IMR-90 (cell line): ENCODE measurements at regions not wholly inside any gene's neighbourhood (a gene's known extent, or its start where the extent isn't known, plus 50 kb on each side); places are given as distances from the start of the nearest gene placed in this dataset.

Experiments
- ATAC-seq: fragments of 200-7000 bp; cut with Tn5 transposase; 2 replicates; pipeline ENCODE4 v1.9.1; 2020; ENCODE audit warnings: low read depth, mild to moderate bottlenecking, moderate library complexity
- BruUV-seq: library from RNA; stranded (reverse); fragments of 400-500 nt; replicated peaks from 2 replicates; lab custom pipeline; 2021; lab: Mats Ljungman, UMichigan
- CTCF ChIA-PET: fragments of 300-600 bp; formaldehyde crosslinking; extraction: SDS; loops from one replicate; lab custom pipeline; 2021; ENCODE audit warnings: antibody characterized with exemption; lab: Yijun Ruan, JAX
- POLR2A ChIA-PET: fragments of 300-600 bp; sonication (Branson Sonifier 250); formaldehyde crosslinking; loops from one replicate; lab custom pipeline; 2022; ENCODE audit warnings: antibody characterized with exemption; ENCODE audit not compliant: unreplicated experiment; lab: Charles Lee
- DNase-seq: peaks from one replicate; pipeline ENCODE4 v3.0.0; 2013
- H2AFZ ChIP-seq: replicated peaks from 2 replicates; pipeline ENCODE3; 2013; ENCODE audit warnings: low read length, mild to moderate bottlenecking; ENCODE audit not compliant: poor library complexity
- H2AK5ac ChIP-seq: 2 replicates; pipeline ENCODE4 v1.6.1; 2013; ENCODE audit warnings: low read depth, low read length, inconsistent platforms
- H2AK9ac ChIP-seq: replicated peaks from 2 replicates; pipeline ENCODE3; 2013; ENCODE audit warnings: mild to moderate bottlenecking, low read depth, low read length, moderate library complexity; ENCODE audit not compliant: poor library complexity
- H2BK120ac ChIP-seq: 2 replicates; pipeline ENCODE4 v1.6.1; 2013; ENCODE audit warnings: low read depth, low read length, inconsistent platforms
- H2BK15ac ChIP-seq: 3 replicates; pipeline ENCODE4 v1.6.1; 2013; ENCODE audit warnings: low read depth, low read length, inconsistent platforms
- H2BK20ac ChIP-seq: 2 replicates; pipeline ENCODE4 v1.6.1; 2013; ENCODE audit warnings: low read depth, mild to moderate bottlenecking, inconsistent platforms, low read length, moderate library complexity
- H2BK5ac ChIP-seq: 2 replicates; pipeline ENCODE4 v1.6.1; 2013; ENCODE audit warnings: mild to moderate bottlenecking, low read depth, low read length, inconsistent platforms; ENCODE audit not compliant: poor library complexity, severe bottlenecking
- H3K14ac ChIP-seq: replicated peaks from 2 replicates; pipeline ENCODE4 v1.6.1; 2013; ENCODE audit warnings: low read depth, low read length, inconsistent platforms
- H3K18ac ChIP-seq: 2 replicates; pipeline ENCODE4 v1.6.1; 2013; ENCODE audit warnings: low read depth, low read length, control low read depth
- H3K23ac ChIP-seq: 2 replicates; pipeline ENCODE4 v1.6.1; 2013; ENCODE audit warnings: low read depth, low read length, inconsistent platforms
- H3K27ac ChIP-seq: 2 replicates; pipeline ENCODE4 v1.5.1; 2013; ENCODE audit warnings: mild to moderate bottlenecking, control low read depth, low read length; ENCODE audit not compliant: insufficient read depth
- H3K27me3 ChIP-seq: 2 replicates; pipeline ENCODE4 v1.6.1; 2013; ENCODE audit warnings: low read length; ENCODE audit not compliant: control insufficient read depth, insufficient read depth
- H3K36me3 ChIP-seq: 2 replicates; pipeline ENCODE4 v1.6.1; 2013; ENCODE audit warnings: low read length, mixed read lengths; ENCODE audit not compliant: control insufficient read depth, insufficient read depth
- H3K4ac ChIP-seq: 2 replicates; pipeline ENCODE4 v1.6.1; 2013; ENCODE audit warnings: low read depth, low read length, inconsistent platforms
- H3K4me1 ChIP-seq: 2 replicates; pipeline ENCODE4 v1.6.1; 2013; ENCODE audit warnings: low read length, mixed read lengths; ENCODE audit not compliant: control insufficient read depth, insufficient read depth
- H3K4me2 ChIP-seq: 2 replicates; pipeline ENCODE4 v1.6.1; 2013; ENCODE audit warnings: low read depth, mild to moderate bottlenecking, control low read depth, low read length, moderate library complexity
- H3K4me3 ChIP-seq: 2 replicates; pipeline ENCODE4 v1.5.1; 2013; ENCODE audit warnings: low read depth, mild to moderate bottlenecking, control low read depth, low read length, moderate library complexity; ENCODE audit not compliant: insufficient read depth
- H3K56ac ChIP-seq: 2 replicates; pipeline ENCODE4 v1.6.1; 2013; ENCODE audit warnings: low read length, inconsistent platforms; ENCODE audit not compliant: insufficient read depth; ENCODE audit errors: extremely low read depth
- H3K79me1 ChIP-seq, 2 experiments: 2 replicates each; pipeline ENCODE4 v1.6.1; 2013; ENCODE audit warnings: low read length in 2 of 2, inconsistent platforms in 1 of 2, low read depth in 1 of 2
- H3K9ac ChIP-seq: 2 replicates; pipeline ENCODE4 v1.6.1; 2013; ENCODE audit warnings: low read depth, low read length, control low read depth
- H3K9me1 ChIP-seq: 2 replicates; pipeline ENCODE4 v1.6.1; 2013; ENCODE audit warnings: low read length, inconsistent platforms; ENCODE audit not compliant: insufficient read depth
- H3K9me3 ChIP-seq: 2 replicates; pipeline ENCODE4 v1.6.1; 2013; ENCODE audit warnings: low read length; ENCODE audit not compliant: control insufficient read depth, insufficient read depth
- H4K20me1 ChIP-seq: 2 replicates; pipeline ENCODE4 v1.6.1; 2013; ENCODE audit warnings: low read length, inconsistent platforms; ENCODE audit not compliant: insufficient read depth
- H4K5ac ChIP-seq: 2 replicates; pipeline ENCODE4 v1.6.1; 2013; ENCODE audit warnings: mild to moderate bottlenecking, low read depth, low read length, control low read depth
- H4K8ac ChIP-seq, 2 experiments: 2 replicates each; pipeline ENCODE4 v1.6.1; 2013; ENCODE audit warnings: low read depth in 2 of 2, low read length in 2 of 2, control low read depth in 1 of 2, inconsistent platforms in 1 of 2
- H4K91ac ChIP-seq: 2 replicates; pipeline ENCODE4 v1.6.1; 2013; ENCODE audit warnings: low read depth, low read length, inconsistent platforms; ENCODE audit not compliant: insufficient read depth
- NFE2L2 ChIP-seq: fragments of 150-350 bp; IDR thresholded peaks from 2 replicates; pipeline ENCODE4 v1.6.1; 2016; ENCODE audit warnings: low read depth, mild to moderate bottlenecking, low read length
- RFX5 ChIP-seq: IDR thresholded peaks from 2 replicates; pipeline ENCODE4 v1.8.0; 2012; ENCODE audit warnings: low read depth, mild to moderate bottlenecking, low read length, moderate library complexity
- WGBS, 2 experiments: methylation state at CpG; one replicate each; pipeline versions ENCODE4 v1.1.5 to v1.1.7; 2013; ENCODE audit warnings: missing lambda C conversion rate in 2 of 2; ENCODE audit not compliant: insufficient read length in 1 of 2; ENCODE audit errors: extremely low coverage in 2 of 2; 5-methylcytosine and 5-hydroxymethylcytosine counted together
- dilution Hi-C: fragments of 300-500 bp; cut with HindIII; formaldehyde crosslinking; loops from one replicate; pipeline ENCODE4 v1.14.3; 2018; ENCODE audit warnings: low sequenced_read_pairs; ENCODE audit not compliant: unreplicated experiment
- in situ Hi-C: fragments of 300-500 bp; cut with MboI; formaldehyde crosslinking; loops from 3 replicates; pipeline ENCODE4 v1.14.3; 2019; ENCODE audit warnings: low sequenced_read_pairs, inconsistent platforms, mixed read lengths
- intact Hi-C: fragments of 100-400 bp; cut with micrococcal nuclease; formaldehyde crosslinking; loops from 2 replicates; pipeline ENCODE4 v1.10.0; 2022

DNA sequence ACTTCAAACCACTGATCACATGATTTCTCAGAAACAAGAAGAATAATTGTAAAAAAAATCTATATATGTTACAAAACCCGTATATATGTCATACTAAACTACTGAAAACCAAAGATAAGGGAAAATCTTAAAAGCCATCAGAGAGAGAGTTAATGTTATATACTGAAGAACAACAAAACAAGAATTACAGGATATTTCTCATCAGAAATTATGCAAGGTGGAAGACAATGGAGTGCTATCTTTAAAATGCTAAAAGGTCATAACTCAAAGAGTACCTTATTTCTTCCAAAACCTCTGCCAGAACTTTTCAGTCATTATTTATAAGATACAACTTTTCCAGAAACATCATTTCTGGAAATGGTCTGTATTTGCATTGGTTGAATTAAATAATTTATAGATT lies 256.8 kb downstream of the RBM26 start:
- no peaks in the 10 kb centered on the region for H3K79me1 ChIP-seq
- H2BK5ac ChIP-seq: no peak overlapping the region
- CTCF ChIA-PET: no interaction called here
- POLR2A ChIA-PET: no interaction called here
- H3K9me1 ChIP-seq: no peaks in the 10 kb centered on the region
- dilution Hi-C loops (no loop called here), intact Hi-C loops (no loop called here), in situ Hi-C loops (no loop called here)
- H4K5ac ChIP-seq: no peak overlapping the region
- H4K91ac ChIP-seq: no peak overlapping the region
- H3K18ac ChIP-seq: no peak overlapping the region
- ATAC-seq (no peak), DNase-seq (no peak)
- no peak overlapping the region for H3K9ac ChIP-seq
- no peak overlapping the region for H3K4ac ChIP-seq
- no peaks in the 10 kb centered on the region for H3K9me3 ChIP-seq
- no peak overlapping the region for H3K56ac ChIP-seq
- no peaks in the 10 kb centered on the region for H3K36me3 ChIP-seq
- no peak overlapping the region for H2BK20ac ChIP-seq
- no peak overlapping the region for H3K14ac ChIP-seq
- WGBS, 2 experiments: no CpG with 5 or more reads among the region's 1 CpG
- no peak overlapping the region for H3K27ac ChIP-seq
- H2AK9ac ChIP-seq: no peak overlapping the region
- H2AK5ac ChIP-seq: no peak overlapping the region
- no peaks in the 10 kb centered on the region for H3K27me3 ChIP-seq
- no peak overlapping the region for H3K4me3 ChIP-seq
- H3K4me1 ChIP-seq: no peaks in the 10 kb centered on the region
- no peak for TF ChIP-seq RFX5
- no peak for TF ChIP-seq NFE2L2
- H3K4me2 ChIP-seq: no peak overlapping the region
- no peak overlapping the region for H2BK120ac ChIP-seq
- no peak overlapping the region for H3K23ac ChIP-seq
- H4K20me1 ChIP-seq: no peaks in the 10 kb centered on the region
- no peak overlapping the region for H2BK15ac ChIP-seq
- no peak overlapping the region for H4K8ac ChIP-seq
- no TSS peak for BruUV-seq
- no peak overlapping the region for H2AFZ ChIP-seq
